ENCODE measurements at regions not wholly inside any gene's neighbourhood (a gene's known extent, or its start where the extent isn't known, plus 50 kb on each side); places are given as distances from the start of the nearest gene placed in this dataset.

GRCh38 chr10:128242641-128243040 is 116.4 kb upstream of the MKI67 start:
- TF ChIP-seq CTCF (IDR thresholded peaks at IDR 0.05), result no peak; the same call in 1 of the 2 replicates
- Mint-ChIP-seq H3K36me3 (ENCODE audit: low read depth) (no peaks in the 10 kb centered on the region), H3K27ac (no peak overlapping the region), H3K27me3 (ENCODE audit: insufficient read depth) (no peaks in the 10 kb centered on the region), H3K9me3 (peaks cover 34% of the 10 kb centered on the region), H3K4me1 (ENCODE audit: low read depth) (no peaks in the 10 kb centered on the region), H3K4me3 (no peak overlapping the region)
- DNase-seq, result no peak

- H3K9me3 Mint-ChIP-seq, result peaks cover 28% of the 10 kb centered on the region
- H3K27ac Mint-ChIP-seq, result no peak overlapping the region
- no peaks in the 10 kb centered on the region for H3K36me3 Mint-ChIP-seq (ENCODE audit: low read depth)
- no peaks in the 10 kb centered on the region; the same call in 1 of the 2 replicates for H3K27me3 Mint-ChIP-seq (ENCODE audit: insufficient read depth)
- TF ChIP-seq CTCF (IDR thresholded peaks at IDR 0.05), result no peak
- no peak overlapping the region for H3K4me3 Mint-ChIP-seq
- no peak for DNase-seq
- H3K4me1 Mint-ChIP-seq (ENCODE audit: low read depth), result no peaks in the 10 kb centered on the region
These were observed 118.8 kb upstream of the MKI67 start for GRCh38 chr10:128245026-128245425.

- Mint-ChIP-seq H3K27me3 (ENCODE audit: insufficient read depth) (no peaks in the 10 kb centered on the region; the same call in 1 of the 2 replicates), H3K4me1 (ENCODE audit: low read depth) (no peaks in the 10 kb centered on the region), H3K9me3 (peaks cover 41% of the 10 kb centered on the region), H3K27ac (no peak overlapping the region), H3K36me3 (ENCODE audit: low read depth) (no peaks in the 10 kb centered on the region), H3K4me3 (no peak overlapping the region)
- no peak for TF ChIP-seq CTCF (IDR thresholded peaks at IDR 0.05)
- DNase-seq, result no peak
These were observed 121.4 kb upstream of the MKI67 start for GRCh38 chr10:128247576-128247975.

DNA sequence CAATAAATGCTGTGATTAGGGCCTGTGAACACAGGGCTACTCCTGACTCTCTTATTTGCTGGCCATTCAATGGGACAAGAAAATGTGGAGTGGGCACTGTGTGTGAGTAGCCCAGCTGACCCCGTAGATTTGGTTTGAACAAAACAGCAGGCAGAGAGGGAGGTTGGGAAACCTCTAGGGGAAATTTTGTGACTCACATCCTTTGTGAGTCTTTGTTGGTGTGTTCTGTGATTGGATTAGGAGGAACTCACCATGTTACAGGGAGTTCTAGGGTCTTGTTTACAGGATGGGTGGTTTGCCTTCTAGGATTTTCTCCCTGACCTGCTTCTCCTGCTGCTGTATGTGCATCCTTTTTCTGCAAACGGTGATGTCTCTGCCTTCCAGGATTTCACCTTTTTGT is 128.3 kb upstream of the MKI67 start:
- Mint-ChIP-seq H3K4me1 (ENCODE audit: low read depth) (no peaks in the 10 kb centered on the region), H3K9me3 (peaks cover 36% of the 10 kb centered on the region), H3K4me3 (no peak overlapping the region), H3K27me3 (ENCODE audit: insufficient read depth) (no peaks in the 10 kb centered on the region), H3K36me3 (ENCODE audit: low read depth) (no peaks in the 10 kb centered on the region), H3K27ac (no peak overlapping the region)
- TF ChIP-seq CTCF (IDR thresholded peaks at IDR 0.05), result no peak
- DNase-seq, result no peak

- H3K27ac Mint-ChIP-seq, result no peak overlapping the region
- H3K4me3 Mint-ChIP-seq, result no peak overlapping the region
- DNase-seq, result no peak
- peaks cover 23% of the 10 kb centered on the region for H3K9me3 Mint-ChIP-seq
- TF ChIP-seq CTCF (IDR thresholded peaks at IDR 0.05), result no peak
- no peaks in the 10 kb centered on the region for H3K27me3 Mint-ChIP-seq (ENCODE audit: insufficient read depth)
- no peaks in the 10 kb centered on the region for H3K4me1 Mint-ChIP-seq (ENCODE audit: low read depth)
- no peaks in the 10 kb centered on the region for H3K36me3 Mint-ChIP-seq (ENCODE audit: low read depth)
These were observed 131.2 kb upstream of the MKI67 start for GRCh38 chr10:128257428-128257827.

DNA sequence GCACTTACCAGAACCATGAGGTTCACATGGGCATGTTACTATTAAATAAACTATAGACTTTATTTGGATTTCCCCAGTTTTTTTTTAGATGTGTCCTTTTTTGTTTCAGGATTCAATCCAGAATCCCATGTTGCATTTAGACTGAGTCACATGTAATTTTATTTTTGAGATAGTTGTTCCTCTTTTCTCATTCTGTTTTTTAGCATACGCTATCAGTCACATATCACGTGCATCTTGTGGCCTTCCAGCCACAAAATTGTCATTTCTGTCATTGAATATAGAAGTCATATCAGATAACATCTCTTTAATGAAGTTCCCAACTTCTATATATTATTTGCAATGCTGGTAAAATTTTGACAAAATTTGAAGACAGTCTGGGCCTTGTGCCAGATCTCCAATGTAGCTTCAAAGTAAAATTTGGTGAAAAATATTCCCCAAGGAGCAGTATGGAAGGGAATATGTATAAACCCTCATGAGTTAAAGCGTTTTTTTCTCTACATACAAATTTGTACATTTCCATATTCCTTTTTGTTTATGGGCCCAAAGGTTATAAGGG is 132.3 kb upstream of the MKI67 start:
- peaks cover 19% of the 10 kb centered on the region for H3K9me3 Mint-ChIP-seq
- peaks cover under 1% of the 10 kb centered on the region; the same call in 1 of the 2 replicates for H3K27me3 Mint-ChIP-seq (ENCODE audit: insufficient read depth)
- no peaks in the 10 kb centered on the region for H3K36me3 Mint-ChIP-seq (ENCODE audit: low read depth)
- no peak overlapping the region for H3K4me3 Mint-ChIP-seq
- DNase-seq, result no peak
- no peak overlapping the region for H3K27ac Mint-ChIP-seq
- TF ChIP-seq CTCF (IDR thresholded peaks at IDR 0.05), result no peak
- H3K4me1 Mint-ChIP-seq (ENCODE audit: low read depth), result no peaks in the 10 kb centered on the region

Data from HFFc6 (cell line).